ENCODE measurements at regions not wholly inside any gene's neighbourhood (a gene's known extent, or its start where the extent isn't known, plus 50 kb on each side); places are given as distances from the start of the nearest gene placed in this dataset.

DNA sequence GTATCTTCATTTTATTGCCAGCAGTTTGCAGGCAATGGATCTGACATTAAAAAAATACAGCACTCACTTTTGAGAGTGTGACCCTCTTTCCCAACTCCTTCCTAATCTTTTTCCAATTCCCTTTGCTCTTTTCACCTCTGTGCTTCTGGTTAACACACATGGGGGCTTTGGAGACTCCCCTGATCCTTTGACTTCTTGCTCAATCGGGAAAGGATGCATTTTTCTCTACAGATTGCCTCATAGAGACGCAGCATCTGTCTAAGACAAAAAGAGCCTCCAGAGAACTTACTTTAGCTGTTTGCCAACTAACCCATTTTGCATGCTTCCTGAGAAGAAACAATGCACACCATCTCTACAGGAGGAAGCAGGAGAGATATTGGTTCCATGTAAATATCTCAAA lies 378.3 kb downstream of the PBX1 start:
- no peak overlapping the region for H2BK5ac ChIP-seq (ENCODE audit: low read depth, low read length, poor library complexity, severe bottlenecking)
- BruUV-seq (replicated peaks) = no TSS peak
- no peaks in the 10 kb centered on the region for H3K4me1 ChIP-seq (ENCODE audit: control insufficient read depth, insufficient read depth, low read length)
- H3K56ac ChIP-seq (ENCODE audit: extremely low read depth, insufficient read depth, low read length) = no peak overlapping the region
- H3K79me1 ChIP-seq (ENCODE audit: low read depth in 1 of 2, low read length in 2 of 2) = no peaks in the 10 kb centered on the region
- H2BK20ac ChIP-seq (ENCODE audit: low read depth, low read length) = no peak overlapping the region
- ATAC-seq (ENCODE audit: low read depth) (no peak), DNase-seq (no peak)
- no peak overlapping the region for H2AFZ ChIP-seq (replicated peaks; ENCODE audit: low read length, poor library complexity)
- no peak overlapping the region for H2BK120ac ChIP-seq (ENCODE audit: low read depth, low read length)
- no peak overlapping the region for H2AK5ac ChIP-seq (ENCODE audit: low read depth, low read length)
- H3K18ac ChIP-seq (ENCODE audit: low read depth, low read length) = no peak overlapping the region
- ChIA-PET POLR2A (ENCODE audit: unreplicated experiment) (no interaction called here), CTCF (no interaction called here)
- H4K91ac ChIP-seq (ENCODE audit: insufficient read depth, low read depth, low read length) = no peak overlapping the region
- no peaks in the 10 kb centered on the region for H3K36me3 ChIP-seq (ENCODE audit: control insufficient read depth, insufficient read depth, low read length)
- no peak overlapping the region for H2AK9ac ChIP-seq (replicated peaks; ENCODE audit: low read depth, low read length, poor library complexity)
- dilution Hi-C loops (cut with HindIII; ENCODE audit: low sequenced_read_pairs, unreplicated experiment) (no loop called here), intact Hi-C loops (cut with micrococcal nuclease) (no loop called here), in situ Hi-C loops (cut with MboI; ENCODE audit: low sequenced_read_pairs) (no loop called here)
- H2BK15ac ChIP-seq (ENCODE audit: low read depth, low read length) = no peak overlapping the region
- H3K9ac ChIP-seq (ENCODE audit: low read depth, low read length) = no peak overlapping the region
- H3K9me3 ChIP-seq (ENCODE audit: control insufficient read depth, insufficient read depth, low read length) = no peaks in the 10 kb centered on the region
- no peak overlapping the region for H4K8ac ChIP-seq (ENCODE audit: low read depth in 2 of 2, low read length in 2 of 2)
- WGBS, 2 experiments (ENCODE audit: extremely low coverage in 2 of 2, insufficient read length in 1 of 2) = no CpG with 5 or more reads among the region's 2 CpGs
- no peaks in the 10 kb centered on the region for H4K20me1 ChIP-seq (ENCODE audit: insufficient read depth, low read length)
- H3K27ac ChIP-seq (ENCODE audit: insufficient read depth, low read length) = no peak overlapping the region
- H3K23ac ChIP-seq (ENCODE audit: low read depth, low read length) = no peak overlapping the region
- H3K4ac ChIP-seq (ENCODE audit: low read depth, low read length) = no peak overlapping the region
- TF ChIP-seq, protein P1, sequence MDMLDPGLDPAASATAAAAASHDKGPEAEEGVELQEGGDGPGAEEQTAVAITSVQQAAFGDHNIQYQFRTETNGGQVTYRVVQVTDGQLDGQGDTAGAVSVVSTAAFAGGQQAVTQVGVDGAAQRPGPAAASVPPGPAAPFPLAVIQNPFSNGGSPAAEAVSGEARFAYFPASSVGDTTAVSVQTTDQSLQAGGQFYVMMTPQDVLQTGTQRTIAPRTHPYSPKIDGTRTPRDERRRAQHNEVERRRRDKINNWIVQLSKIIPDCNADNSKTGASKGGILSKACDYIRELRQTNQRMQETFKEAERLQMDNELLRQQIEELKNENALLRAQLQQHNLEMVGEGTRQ (IDR thresholded peaks at IDR 0.05; ENCODE audit: low read depth, low read length) = no peak
- no peak for TF ChIP-seq CHD1 (IDR thresholded peaks at IDR 0.05; ENCODE audit: low read depth, low read length)
- H3K9me1 ChIP-seq (ENCODE audit: insufficient read depth, low read length) = no peaks in the 10 kb centered on the region
- no peaks in the 10 kb centered on the region for H3K27me3 ChIP-seq (ENCODE audit: control insufficient read depth, insufficient read depth, low read length)
- no peak overlapping the region for H3K4me3 ChIP-seq (ENCODE audit: insufficient read depth, low read depth, low read length)
- no peak overlapping the region for H3K14ac ChIP-seq (replicated peaks; ENCODE audit: low read depth, low read length)
- H3K4me2 ChIP-seq (ENCODE audit: low read depth, low read length) = no peak overlapping the region
- no peak overlapping the region for H4K5ac ChIP-seq (ENCODE audit: low read depth, low read length)

Data from IMR-90 (cell line).